Iris pigment epithelial cell (primary cell): ENCODE measurements at regions not wholly inside any gene's neighbourhood (a gene's known extent, or its start where the extent isn't known, plus 50 kb on each side); places are given as distances from the start of the nearest gene placed in this dataset.
A peak's percentile ranks its signal among the peaks of the same experiment; 100 is the strongest.
"Not testable (repeated sequence)": the region's sequence is repeated elsewhere in the genome, so short reads cannot be mapped to it uniquely, and the experiment has no call there.

Source experiments
- DNase-seq: peaks from one replicate; pipeline ENCODE4 v3.0.0-alpha.2; 2011; ENCODE audit warnings: low read depth

- not testable (repeated sequence) for DNase-seq
These were observed 562.1 kb downstream of the ZNF674 start for GRCh38 chrX:45982958-45983727.

- DNase-seq, result peak; percentile 36
These were observed 564.5 kb downstream of the ZNF674 start for GRCh38 chrX:45980726-45981125.

- no peak for DNase-seq
These were observed 569.6 kb downstream of the ZNF674 start for GRCh38 chrX:45975633-45976032.

- no peak for DNase-seq
These were observed 572.6 kb downstream of the ZNF674 start for GRCh38 chrX:45972636-45973035.

GRCh38 chrX:45959567-45959966 lies 585.7 kb downstream of the ZNF674 start:
- no peak for DNase-seq

- no peak for DNase-seq
These were observed 588.9 kb downstream of the ZNF674 start for GRCh38 chrX:45956191-45956870.

- DNase-seq, result no peak
These were observed 589.6 kb downstream of the ZNF674 start for GRCh38 chrX:45955661-45956060.

- peak; percentile 22 for DNase-seq
These were observed 591.2 kb downstream of the ZNF674 start for GRCh38 chrX:45954026-45954425.

GRCh38 chrX:45952030-45952429 lies 593.2 kb downstream of the ZNF674 start:
- DNase-seq, result no peak

- DNase-seq, result no peak
These were observed 609.8 kb downstream of the ZNF674 start for GRCh38 chrX:45935408-45935807.

- DNase-seq, result no peak
These were observed 632.9 kb downstream of the ZNF674 start for GRCh38 chrX:45912316-45912715.

GRCh38 chrX:45907786-45908185 lies 637.4 kb downstream of the ZNF674 start:
- DNase-seq, result no peak

- no peak for DNase-seq
These were observed 641.4 kb downstream of the ZNF674 start for GRCh38 chrX:45903781-45904201.

- DNase-seq, result peak; percentile 56
These were observed 644.2 kb downstream of the ZNF674 start for GRCh38 chrX:45900766-45901615.

- DNase-seq, result no peak
These were observed 650.2 kb downstream of the ZNF674 start for GRCh38 chrX:45894864-45895645.

- peak; percentile 70 for DNase-seq
These were observed 655.8 kb downstream of the ZNF674 start for GRCh38 chrX:45889471-45889870.

- peak; percentile 17 for DNase-seq
These were observed 656.7 kb downstream of the ZNF674 start for GRCh38 chrX:45888518-45888917.

GRCh38 chrX:45885931-45886330 lies 659.3 kb downstream of the ZNF674 start:
- no peak for DNase-seq

- DNase-seq, result no peak
These were observed 665.7 kb downstream of the ZNF674 start for GRCh38 chrX:45879512-45879911.

- no peak for DNase-seq
These were observed 669.0 kb downstream of the ZNF674 start for GRCh38 chrX:45876206-45876605.

- DNase-seq, result no peak
These were observed 671.4 kb downstream of the ZNF674 start for GRCh38 chrX:45873781-45874180.

GRCh38 chrX:45872480-45872879 lies 671.8 kb upstream of the DIPK2B start:
- no peak for DNase-seq
